HEK293 (cell line): ENCODE measurements at regions not wholly inside any gene's neighbourhood (a gene's known extent, or its start where the extent isn't known, plus 50 kb on each side); places are given as distances from the start of the nearest gene placed in this dataset.

Experiments
- BCL11A ChIP-seq: fragments of 450-650 bp; formaldehyde crosslinking; IDR thresholded peaks from 2 replicates; pipeline ENCODE4 v1.5.1; 2016; ENCODE audit warnings: low read depth, missing biosample characterization, missing genetic modification characterization
- CTCF ChIP-seq: fragments of 450-650 bp; formaldehyde crosslinking; IDR thresholded peaks from 2 replicates; pipeline ENCODE4 v1.5.1; 2016; ENCODE audit warnings: missing biosample characterization, missing genetic modification characterization
- ELK4 ChIP-seq: IDR thresholded peaks from 2 replicates; pipeline ENCODE4 v1.6.1; 2011; ENCODE audit warnings: mild to moderate bottlenecking, low read depth, low read length, borderline replicate concordance
- SALL2 ChIP-seq: fragments of 450-650 bp; formaldehyde crosslinking; IDR thresholded peaks from 2 replicates; pipeline ENCODE4 v1.5.0; 2017; ENCODE audit warnings: missing biosample characterization, mild to moderate bottlenecking, missing genetic modification characterization, borderline replicate concordance
- YY1 ChIP-seq: fragments of 450-650 bp; formaldehyde crosslinking; IDR thresholded peaks from 2 replicates; pipeline ENCODE4 v1.5.1; 2018; ENCODE audit warnings: missing biosample characterization, missing genetic modification characterization
- ZBTB10 ChIP-seq: fragments of 450-650 bp; formaldehyde crosslinking; IDR thresholded peaks from 2 replicates; pipeline ENCODE4 v1.5.1; 2016; ENCODE audit warnings: missing biosample characterization, missing genetic modification characterization
- ZFP69B ChIP-seq: fragments of 450-650 bp; formaldehyde crosslinking; IDR thresholded peaks from 2 replicates; pipeline ENCODE4 v1.5.1; 2016; ENCODE audit warnings: missing biosample characterization, missing genetic modification characterization
- ZNF221 ChIP-seq: fragments of 450-650 bp; formaldehyde crosslinking; IDR thresholded peaks from 2 replicates; pipeline ENCODE4 v1.5.1; 2017; ENCODE audit warnings: missing biosample characterization, missing genetic modification characterization, borderline replicate concordance
- ZNF274 ChIP-seq, 2 experiments: fragments of 200-500 bp in 1 of 2; fragments of 450-650 bp in 1 of 2; sonication (Bioruptor generic) in 1 of 2; formaldehyde crosslinking in 1 of 2; IDR thresholded peaks; 2 replicates each; pipeline versions ENCODE4 v1.5.1 to v1.6.1; 2014 to 2016; ENCODE audit warnings: borderline replicate concordance in 1 of 2, inconsistent platforms in 1 of 2, low read length in 1 of 2, missing biosample characterization in 1 of 2, missing genetic modification characterization in 1 of 2
- ZNF280D ChIP-seq: fragments of 450-650 bp; formaldehyde crosslinking; IDR thresholded peaks from 2 replicates; pipeline ENCODE4 v1.5.1; 2016; ENCODE audit warnings: missing biosample characterization, missing genetic modification characterization
- ZNF530 ChIP-seq: fragments of 450-650 bp; formaldehyde crosslinking; IDR thresholded peaks from 2 replicates; pipeline ENCODE4 v1.5.1; 2016; ENCODE audit warnings: low read depth, missing biosample characterization, missing genetic modification characterization
- TF ChIP-seq, protein P1 (sequence below): fragments of 450-650 bp; formaldehyde crosslinking; IDR thresholded peaks from 2 replicates; pipeline ENCODE4 v1.5.1; 2016; ENCODE audit warnings: missing biosample characterization, missing genetic modification characterization
- TF ChIP-seq, protein P2 (sequence below): fragments of 450-650 bp; formaldehyde crosslinking; IDR thresholded peaks from 2 replicates; pipeline ENCODE4 v1.5.1; 2016; ENCODE audit warnings: missing biosample characterization, missing genetic modification characterization, low read depth

DNA sequence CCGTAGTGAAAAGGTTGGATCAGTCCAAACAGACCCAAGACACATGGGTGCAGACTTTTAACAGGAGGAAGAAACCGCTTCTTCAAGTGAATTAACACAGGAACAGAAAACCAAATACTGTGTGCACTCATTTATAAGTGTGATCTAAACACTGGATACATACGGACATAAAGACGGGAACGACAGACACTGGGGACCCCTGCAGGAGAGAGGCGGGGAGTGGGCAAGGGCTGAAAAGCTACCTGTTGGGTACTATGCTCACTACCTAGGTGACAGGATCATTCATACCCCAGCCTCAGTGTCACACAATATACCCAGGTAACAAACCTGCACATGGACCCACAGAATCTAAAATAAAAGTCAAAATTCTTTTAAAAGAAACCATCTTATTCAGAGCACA, 326.0 kb upstream of the NOCT start:
- TF ChIP-seq ZBTB10 (no peak), ZNF274 (IDR thresholded peaks at IDR 0.05; ENCODE audit: low read length) (no peak), ZNF274 (tag by site-specific recombination; IDR thresholded peaks at IDR 0.05; ENCODE audit: borderline replicate concordance) (no peak), ELK4 (no peak), CTCF (tag by site-specific recombination) (no peak), ZNF530 (tag by site-specific recombination) (no peak), ZNF280D (no peak), SALL2 (tag by site-specific recombination) (no peak), BCL11A (tag by site-specific recombination) (no peak), ZFP69B (tag by site-specific recombination) (no peak), YY1 (tag by site-specific recombination) (no peak), ZNF221 (tag by site-specific recombination) (no peak)
- TF ChIP-seq, protein P1, sequence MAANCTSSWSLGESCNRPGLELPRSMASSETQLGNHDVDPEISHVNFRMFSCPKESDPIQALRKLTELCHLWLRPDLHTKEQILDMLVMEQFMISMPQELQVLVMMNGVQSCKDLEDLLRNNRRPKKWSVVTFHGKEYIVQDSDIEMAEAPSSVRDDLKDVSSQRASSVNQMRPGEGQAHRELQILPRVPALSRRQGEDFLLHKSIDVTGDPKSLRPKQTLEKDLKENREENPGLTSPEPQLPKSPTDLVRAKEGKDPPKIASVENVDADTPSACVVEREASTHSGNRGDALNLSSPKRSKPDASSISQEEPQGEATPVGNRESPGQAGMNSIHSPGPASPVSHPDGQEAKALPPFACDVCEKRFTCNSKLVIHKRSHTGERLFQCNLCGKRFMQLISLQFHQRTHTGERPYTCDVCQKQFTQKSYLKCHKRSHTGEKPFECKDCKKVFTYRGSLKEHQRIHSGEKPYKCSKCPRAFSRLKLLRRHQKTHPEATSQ: no peak
- TF ChIP-seq, protein P2, sequence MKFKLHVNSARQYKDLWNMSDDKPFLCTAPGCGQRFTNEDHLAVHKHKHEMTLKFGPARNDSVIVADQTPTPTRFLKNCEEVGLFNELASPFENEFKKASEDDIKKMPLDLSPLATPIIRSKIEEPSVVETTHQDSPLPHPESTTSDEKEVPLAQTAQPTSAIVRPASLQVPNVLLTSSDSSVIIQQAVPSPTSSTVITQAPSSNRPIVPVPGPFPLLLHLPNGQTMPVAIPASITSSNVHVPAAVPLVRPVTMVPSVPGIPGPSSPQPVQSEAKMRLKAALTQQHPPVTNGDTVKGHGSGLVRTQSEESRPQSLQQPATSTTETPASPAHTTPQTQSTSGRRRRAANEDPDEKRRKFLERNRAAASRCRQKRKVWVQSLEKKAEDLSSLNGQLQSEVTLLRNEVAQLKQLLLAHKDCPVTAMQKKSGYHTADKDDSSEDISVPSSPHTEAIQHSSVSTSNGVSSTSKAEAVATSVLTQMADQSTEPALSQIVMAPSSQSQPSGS: no peak
